GM23248 (cell line): ENCODE measurements at regions not wholly inside any gene's neighbourhood (a gene's known extent, or its start where the extent isn't known, plus 50 kb on each side); places are given as distances from the start of the nearest gene placed in this dataset.

Source experiments
- DNase-seq: peaks from one replicate; pipeline ENCODE4 v3.0.0-alpha.2; 2015
- H2AFZ ChIP-seq: fragments of 200-600 bp; sonication (generic); 2 replicates; pipeline ENCODE4 v1.6.1; 2016; ENCODE audit warnings: antibody characterized with exemption
- H3F3A ChIP-seq: fragments of 200-600 bp; sonication (generic); 2 replicates; pipeline ENCODE4 v1.6.1; 2016; ENCODE audit warnings: mild to moderate bottlenecking, antibody characterized with exemption, mixed run types; ENCODE audit not compliant: insufficient read depth
- H3K27ac ChIP-seq: fragments of 200-600 bp; sonication (generic); 2 replicates; pipeline ENCODE4 v1.5.1; 2016; ENCODE audit warnings: mild to moderate bottlenecking
- H3K27me3 ChIP-seq: fragments of 200-600 bp; sonication (generic); replicated peaks from 2 replicates; pipeline ENCODE4 v1.6.1; 2016; ENCODE audit warnings: mild to moderate bottlenecking; ENCODE audit not compliant: insufficient read depth
- H3K36me3 ChIP-seq: fragments of 200-600 bp; sonication (generic); 2 replicates; pipeline ENCODE4 v1.6.1; 2016; ENCODE audit warnings: low read depth, mild to moderate bottlenecking
- H3K4me1 ChIP-seq: fragments of 200-600 bp; sonication (generic); 2 replicates; pipeline ENCODE4 v1.6.1; 2016; ENCODE audit warnings: mild to moderate bottlenecking; ENCODE audit not compliant: insufficient read depth
- H3K4me2 ChIP-seq: fragments of 200-600 bp; sonication (generic); one replicate; pipeline ENCODE4 v1.6.1; 2016; ENCODE audit warnings: mild to moderate bottlenecking; ENCODE audit not compliant: unreplicated experiment
- H3K4me3 ChIP-seq: fragments of 200-600 bp; sonication (generic); 2 replicates; pipeline ENCODE4 v1.5.1; 2016; ENCODE audit warnings: mild to moderate bottlenecking
- H3K79me2 ChIP-seq: fragments of 200-600 bp; sonication (generic); 2 replicates; pipeline ENCODE4 v1.6.1; 2016; ENCODE audit warnings: mild to moderate bottlenecking; ENCODE audit not compliant: insufficient read depth
- H3K9ac ChIP-seq: fragments of 200-600 bp; sonication (generic); 2 replicates; pipeline ENCODE4 v1.6.1; 2016; ENCODE audit warnings: mild to moderate bottlenecking
- H3K9me2 ChIP-seq: fragments of 200-600 bp; sonication (generic); 2 replicates; pipeline ENCODE4 v1.6.1; 2016; ENCODE audit warnings: mixed run types, mild to moderate bottlenecking, moderate library complexity; ENCODE audit not compliant: insufficient read depth
- H3K9me3 ChIP-seq: fragments of 200-600 bp; sonication (generic); one replicate; pipeline ENCODE4 v1.6.1; 2017; ENCODE audit warnings: low read depth
- H4K20me1 ChIP-seq: fragments of 200-600 bp; sonication (generic); 2 replicates; pipeline ENCODE4 v1.6.0; 2016; ENCODE audit not compliant: insufficient read depth
- EZH2 ChIP-seq: fragments of 200-600 bp; sonication (generic); IDR thresholded peaks from 2 replicates; pipeline ENCODE4 v1.6.1; 2018; ENCODE audit warnings: antibody characterized with exemption, mild to moderate bottlenecking; ENCODE audit not compliant: insufficient read depth, poor library complexity, severe bottlenecking
- EZH2phosphoT487 ChIP-seq: fragments of 200-600 bp; sonication (generic); IDR thresholded peaks from 2 replicates; pipeline ENCODE4 v1.6.1; 2018; ENCODE audit warnings: antibody characterized with exemption, moderate library complexity, mild to moderate bottlenecking, low read depth; ENCODE audit not compliant: insufficient read depth
- WGBS, 2 experiments: methylation state at CpG; one replicate each; pipeline ENCODE4 v1.1.6; 2015 to 2017; ENCODE audit warnings: low lambda C conversion rate in 2 of 2, low coverage in 1 of 2; ENCODE audit errors: missing lambda C conversion rate in 2 of 2; 5-methylcytosine and 5-hydroxymethylcytosine counted together
- in situ Hi-C: fragments of 300-500 bp; cut with MboI; formaldehyde crosslinking; loops from 2 replicates; pipeline ENCODE4 v1.15.0; 2020

DNA sequence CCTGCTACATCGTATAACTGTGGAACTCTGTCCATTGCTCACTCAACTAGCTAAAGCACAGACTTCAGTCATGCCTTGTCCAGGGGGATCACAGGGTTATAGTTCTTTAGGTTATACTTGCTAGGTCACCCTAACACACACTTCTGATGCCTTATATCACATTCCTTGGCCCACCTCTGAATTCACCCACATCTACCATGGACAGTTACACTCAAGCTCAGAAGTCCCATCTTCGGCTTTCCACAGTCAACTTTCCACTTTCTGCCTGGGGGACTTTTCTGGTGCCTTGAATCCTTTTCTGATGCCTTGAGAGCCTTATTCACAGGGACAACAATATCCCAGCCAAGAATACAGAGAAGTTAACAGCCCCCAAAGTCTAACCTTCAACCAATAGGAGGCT, 129.2 kb upstream of the MAOA start:
- H3K27ac ChIP-seq = no peak overlapping the region
- DNase-seq = no peak
- no peaks in the 10 kb centered on the region for H3K36me3 ChIP-seq
- no peaks in the 10 kb centered on the region for H3K79me2 ChIP-seq
- no peaks in the 10 kb centered on the region for H3K9me2 ChIP-seq
- no peak overlapping the region for H3K9ac ChIP-seq
- WGBS, 2 experiments = 35 to 63% methylated on average over 2 of the region's 2 CpGs
- H4K20me1 ChIP-seq = no peaks in the 10 kb centered on the region
- H3K9me3 ChIP-seq = no peaks in the 10 kb centered on the region
- H3K4me1 ChIP-seq = no peaks in the 10 kb centered on the region
- H3K27me3 ChIP-seq = no peaks in the 10 kb centered on the region
- no peak overlapping the region for H3K4me2 ChIP-seq
- no peak overlapping the region for H2AFZ ChIP-seq
- H3F3A ChIP-seq = no peaks in the 10 kb centered on the region
- H3K4me3 ChIP-seq = no peak overlapping the region
- no peak for TF ChIP-seq EZH2phosphoT487
- TF ChIP-seq EZH2 = no peak
- in situ Hi-C loops = no loop called here

GRCh38 chrX:43527801-43528200, 128.3 kb upstream of the MAOA start:
- H3K9ac ChIP-seq = no peak overlapping the region
- TF ChIP-seq EZH2phosphoT487 = no peak

DNA sequence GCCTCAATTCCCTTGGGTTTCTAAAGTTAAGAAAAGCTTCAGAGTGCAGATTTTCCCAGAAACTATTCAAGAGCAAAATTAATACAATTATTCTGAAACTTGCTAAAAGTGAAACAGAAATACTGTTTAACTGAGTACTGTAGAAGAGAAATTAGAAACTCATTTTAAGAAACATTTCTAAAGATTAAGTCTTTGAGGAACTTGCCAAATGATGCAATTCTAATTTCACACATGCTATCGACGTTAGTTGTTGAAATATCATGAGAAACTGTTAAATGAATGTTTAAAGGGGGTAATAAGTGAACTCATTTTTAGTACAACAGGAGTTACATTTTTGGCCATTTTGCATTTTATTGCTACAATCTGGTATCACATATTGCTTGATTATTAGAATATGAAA, 125.3 kb upstream of the MAOA start:
- WGBS, 2 experiments = 5 to 13% methylated on average over 2 of the region's 2 CpGs
- DNase-seq = no peak

More at GRCh38 chrX:43527801-43528200, 128.3 kb upstream of the MAOA start:
- H3F3A ChIP-seq = no peaks in the 10 kb centered on the region
- no peak for DNase-seq
- H2AFZ ChIP-seq = no peak overlapping the region
- no peak overlapping the region for H3K4me2 ChIP-seq
- H3K9me3 ChIP-seq = no peaks in the 10 kb centered on the region
- in situ Hi-C loops = no loop called here
- H4K20me1 ChIP-seq = no peaks in the 10 kb centered on the region
- no peaks in the 10 kb centered on the region for H3K27me3 ChIP-seq
- H3K79me2 ChIP-seq = no peaks in the 10 kb centered on the region
- no peaks in the 10 kb centered on the region for H3K36me3 ChIP-seq
- H3K4me1 ChIP-seq = no peaks in the 10 kb centered on the region
- no peaks in the 10 kb centered on the region for H3K9me2 ChIP-seq
- H3K27ac ChIP-seq = no peak overlapping the region
- no peak overlapping the region for H3K4me3 ChIP-seq
- 43 to 51% methylated on average over 3 of the region's 3 CpGs for WGBS, 2 experiments

DNA sequence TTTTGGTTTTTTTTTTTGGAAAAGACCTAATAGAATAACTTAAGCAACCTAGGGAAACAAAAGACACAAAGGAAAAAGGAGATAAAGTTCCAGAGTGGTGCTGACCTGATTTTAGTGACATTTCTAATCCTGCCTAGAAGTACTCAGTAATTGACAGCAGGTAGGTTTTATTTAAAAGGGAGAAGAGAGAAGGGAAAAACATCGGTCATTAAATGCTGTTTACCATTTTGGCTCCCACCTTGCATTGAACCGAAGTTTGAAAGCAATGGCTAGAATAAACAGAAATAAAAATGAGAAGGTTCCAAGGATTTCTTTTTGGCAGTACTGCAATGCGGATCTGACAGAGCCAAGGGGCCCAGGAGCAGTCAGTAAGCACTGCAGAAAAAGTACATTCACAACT, 115.8 kb upstream of the MAOA start:
- Histone ChIP-seq H3F3A (no peaks in the 10 kb centered on the region), H3K4me2 (no peak overlapping the region), H2AFZ (no peak overlapping the region), H3K4me3 (no peak overlapping the region), H3K4me1 (no peaks in the 10 kb centered on the region), H4K20me1 (no peaks in the 10 kb centered on the region), H3K27ac (no peak overlapping the region), H3K79me2 (no peaks in the 10 kb centered on the region), H3K27me3 (no peaks in the 10 kb centered on the region), H3K9ac (no peak overlapping the region), H3K9me2 (no peaks in the 10 kb centered on the region), H3K9me3 (no peaks in the 10 kb centered on the region), H3K36me3 (no peaks in the 10 kb centered on the region)
- WGBS, 2 experiments = 23 to 24% methylated on average over 3 of the region's 3 CpGs
- DNase-seq = no peak
- in situ Hi-C loops = no loop called here
- TF ChIP-seq EZH2phosphoT487 = no peak
- no peak for TF ChIP-seq EZH2

More for the DNA sequence above, 125.3 kb upstream of the MAOA start:
- no peak overlapping the region for H2AFZ ChIP-seq
- H3F3A ChIP-seq = no peaks in the 10 kb centered on the region
- H3K9me2 ChIP-seq = no peaks in the 10 kb centered on the region
- TF ChIP-seq EZH2 = no peak
- no peak for TF ChIP-seq EZH2phosphoT487
- H3K27me3 ChIP-seq = no peaks in the 10 kb centered on the region
- H3K9ac ChIP-seq = no peak overlapping the region
- H4K20me1 ChIP-seq = no peaks in the 10 kb centered on the region
- in situ Hi-C loops = no loop called here
- H3K36me3 ChIP-seq = no peaks in the 10 kb centered on the region
- no peaks in the 10 kb centered on the region for H3K79me2 ChIP-seq
- no peak overlapping the region for H3K27ac ChIP-seq
- no peak overlapping the region for H3K4me2 ChIP-seq
- no peaks in the 10 kb centered on the region for H3K9me3 ChIP-seq
- no peak overlapping the region for H3K4me3 ChIP-seq
- H3K4me1 ChIP-seq = no peaks in the 10 kb centered on the region

DNA sequence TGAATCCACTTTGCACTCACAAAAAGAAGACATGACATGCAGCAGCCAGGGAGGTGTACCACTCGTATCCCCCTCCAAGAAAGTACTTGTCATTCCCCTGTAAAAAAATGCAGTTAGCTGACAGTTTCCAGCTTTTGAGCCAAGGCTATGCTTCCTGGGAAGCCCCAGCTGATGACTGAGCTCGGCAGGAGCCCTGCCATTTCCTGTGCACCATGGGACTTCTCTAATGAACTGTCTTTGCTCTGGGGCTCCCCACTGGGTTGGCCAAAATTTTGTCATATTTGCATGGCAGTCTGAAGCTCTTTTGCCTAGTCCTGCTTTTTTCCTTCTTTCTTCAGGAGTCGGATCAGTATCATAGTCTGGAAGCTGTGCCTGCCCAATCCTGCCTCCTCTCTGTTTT, 104.5 kb upstream of the MAOA start:
- TF ChIP-seq EZH2phosphoT487 (no peak), EZH2 (no peak)
- Histone ChIP-seq H2AFZ (no peak overlapping the region), H3K36me3 (no peaks in the 10 kb centered on the region), H3K9me2 (no peaks in the 10 kb centered on the region), H4K20me1 (no peaks in the 10 kb centered on the region), H3K27me3 (no peaks in the 10 kb centered on the region), H3K79me2 (no peaks in the 10 kb centered on the region), H3K27ac (no peak overlapping the region), H3K9ac (no peak overlapping the region), H3K4me3 (no peak overlapping the region), H3K4me1 (no peaks in the 10 kb centered on the region), H3F3A (no peaks in the 10 kb centered on the region), H3K9me3 (no peaks in the 10 kb centered on the region), H3K4me2 (no peak overlapping the region)
- 0 to 5% methylated on average over 2 to 3 of the region's 3 CpGs for WGBS, 2 experiments
- in situ Hi-C loops = no loop called here
- no peak for DNase-seq
